ENCODE measurements at regions not wholly inside any gene's neighbourhood (a gene's known extent, or its start where the extent isn't known, plus 50 kb on each side); places are given as distances from the start of the nearest gene placed in this dataset.

- H3K9me2 ChIP-seq (replicated peaks; ENCODE audit: low read depth, low read length), result no peaks in the 10 kb centered on the region
- H3K4me1 ChIP-seq (ENCODE audit: insufficient read depth, low read length, poor library complexity, severe bottlenecking), result no peaks in the 10 kb centered on the region
- no peaks in the 10 kb centered on the region for H4K20me1 ChIP-seq (ENCODE audit: insufficient read depth, low read length, poor library complexity, severe bottlenecking)
- no peaks in the 10 kb centered on the region for H3K9me3 ChIP-seq (ENCODE audit: insufficient read depth, low read depth, low read length)
- H3K27me3 ChIP-seq (ENCODE audit: insufficient read depth, low read length, poor library complexity, severe bottlenecking), result no peaks in the 10 kb centered on the region
- no peaks in the 10 kb centered on the region for H3K79me2 ChIP-seq (ENCODE audit: insufficient read depth, low read length)
- H3F3A ChIP-seq (ENCODE audit: low read depth), result no peaks in the 10 kb centered on the region
- no peak overlapping the region for H3K9ac ChIP-seq (ENCODE audit: low read depth, low read length, poor library complexity, severe bottlenecking)
- H3K36me3 ChIP-seq (ENCODE audit: insufficient read depth, low read length), result no peaks in the 10 kb centered on the region
- H3K4me2 ChIP-seq (ENCODE audit: low read depth, low read length, poor library complexity, severe bottlenecking), result no peak overlapping the region
- TF ChIP-seq CTCF (conservative IDR thresholded peaks at IDR 0.05; ENCODE audit: low read length) (no peak), EZH2phosphoT487 (IDR thresholded peaks at IDR 0.05; ENCODE audit: borderline replicate concordance) (no peak)
- no peak overlapping the region for H2AFZ ChIP-seq (ENCODE audit: low read length)
- no peak overlapping the region for H3K4me3 ChIP-seq (ENCODE audit: low read length, poor library complexity, severe bottlenecking)
These were observed 110.6 kb downstream of the PXDC1 start for GRCh38 chr6:3640868-3641267.

- Histone ChIP-seq H3K27me3 (ENCODE audit: insufficient read depth, low read length, poor library complexity, severe bottlenecking) (no peaks in the 10 kb centered on the region), H3K9me3 (ENCODE audit: insufficient read depth, low read depth, low read length) (no peaks in the 10 kb centered on the region), H3K36me3 (ENCODE audit: insufficient read depth, low read length) (no peaks in the 10 kb centered on the region), H3K4me2 (ENCODE audit: low read depth, low read length, poor library complexity, severe bottlenecking) (no peak overlapping the region), H4K20me1 (ENCODE audit: insufficient read depth, low read length, poor library complexity, severe bottlenecking) (no peaks in the 10 kb centered on the region), H3K79me2 (ENCODE audit: insufficient read depth, low read length) (no peaks in the 10 kb centered on the region), H2AFZ (ENCODE audit: low read length) (no peak overlapping the region), H3F3A (ENCODE audit: low read depth) (no peaks in the 10 kb centered on the region), H3K4me1 (ENCODE audit: insufficient read depth, low read length, poor library complexity, severe bottlenecking) (peaks cover 4% of the 10 kb centered on the region), H3K9me2 (replicated peaks; ENCODE audit: low read depth, low read length) (no peaks in the 10 kb centered on the region), H3K4me3 (ENCODE audit: low read length, poor library complexity, severe bottlenecking) (no peak overlapping the region), H3K9ac (ENCODE audit: low read depth, low read length, poor library complexity, severe bottlenecking) (no peak overlapping the region)
- TF ChIP-seq EZH2phosphoT487 (IDR thresholded peaks at IDR 0.05; ENCODE audit: borderline replicate concordance) (no peak), CTCF (conservative IDR thresholded peaks at IDR 0.05; ENCODE audit: low read length) (no peak)
These were observed 112.9 kb downstream of the PXDC1 start for GRCh38 chr6:3638662-3639061.

- Histone ChIP-seq H3K4me1 (ENCODE audit: insufficient read depth, low read length, poor library complexity, severe bottlenecking) (peaks cover 4% of the 10 kb centered on the region), H3K79me2 (ENCODE audit: insufficient read depth, low read length) (no peaks in the 10 kb centered on the region), H3K4me2 (ENCODE audit: low read depth, low read length, poor library complexity, severe bottlenecking) (no peak overlapping the region), H3K27me3 (ENCODE audit: insufficient read depth, low read length, poor library complexity, severe bottlenecking) (no peaks in the 10 kb centered on the region), H3K9me3 (ENCODE audit: insufficient read depth, low read depth, low read length) (no peaks in the 10 kb centered on the region), H3K9me2 (replicated peaks; ENCODE audit: low read depth, low read length) (no peaks in the 10 kb centered on the region), H3K9ac (ENCODE audit: low read depth, low read length, poor library complexity, severe bottlenecking) (no peak overlapping the region), H3F3A (ENCODE audit: low read depth) (no peaks in the 10 kb centered on the region), H4K20me1 (ENCODE audit: insufficient read depth, low read length, poor library complexity, severe bottlenecking) (no peaks in the 10 kb centered on the region), H3K4me3 (ENCODE audit: low read length, poor library complexity, severe bottlenecking) (no peak overlapping the region), H3K36me3 (ENCODE audit: insufficient read depth, low read length) (no peaks in the 10 kb centered on the region), H2AFZ (ENCODE audit: low read length) (no peak overlapping the region)
- TF ChIP-seq EZH2phosphoT487 (IDR thresholded peaks at IDR 0.05; ENCODE audit: borderline replicate concordance) (no peak), CTCF (conservative IDR thresholded peaks at IDR 0.05; ENCODE audit: low read length) (no peak)
These were observed 115.5 kb downstream of the PXDC1 start for GRCh38 chr6:3636060-3636459.
